SH-SY5Y (cell line): ENCODE measurements at regions not wholly inside any gene's neighbourhood (a gene's known extent, or its start where the extent isn't known, plus 50 kb on each side); places are given as distances from the start of the nearest gene placed in this dataset.

ENCODE experiments used
- GATA2 ChIP-seq: IDR thresholded peaks from 2 replicates; pipeline ENCODE4 v1.6.1; 2011; ENCODE audit warnings: mild to moderate bottlenecking, low read depth, low read length
- GATA3 ChIP-seq: IDR thresholded peaks from 2 replicates; pipeline ENCODE4 v1.6.1; 2011; ENCODE audit warnings: low read depth, mild to moderate bottlenecking, low read length, moderate library complexity

- TF ChIP-seq GATA2 (no peak), GATA3 (no peak)
Measured at GRCh38 chr7:33794959-33795358, 110.4 kb upstream of the BMPER start.
